Activated CD8-positive, alpha-beta T cell treated with anti-CD3 and anti-CD28 coated beads for 36 hours (primary cell): ENCODE measurements at regions not wholly inside any gene's neighbourhood (a gene's known extent, or its start where the extent isn't known, plus 50 kb on each side); places are given as distances from the start of the nearest gene placed in this dataset.

Experiments used
- ATAC-seq: fragments of 200-7000 bp; cut with Tn5 transposase; one replicate; pipeline ENCODE4 v1.10.0; 2021; ENCODE audit warnings: mild to moderate bottlenecking, moderate library complexity
- CTCF ChIA-PET: fragments of 350-600 bp; sonication (Branson Sonifier 250); formaldehyde crosslinking; loops from one replicate; lab custom pipeline; 2021; ENCODE audit warnings: antibody characterized with exemption; lab: Charles Lee
- POLR2A ChIA-PET: fragments of 350-600 bp; sonication (Branson Sonifier 250); formaldehyde crosslinking; loops from one replicate; lab custom pipeline; 2021; ENCODE audit warnings: antibody characterized with exemption; lab: Charles Lee
- DNase-seq: peaks from one replicate; pipeline ENCODE4 v3.0.0-alpha.2; 2020
- H3K27ac Mint-ChIP-seq: one replicate; pipeline ENCODE4 v1.8.0; 2021; ENCODE audit warnings: mild to moderate bottlenecking, mixed read lengths
- H3K27me3 Mint-ChIP-seq: one replicate; pipeline ENCODE4 v1.8.0; 2021; ENCODE audit warnings: mixed read lengths
- H3K36me3 Mint-ChIP-seq: one replicate; pipeline ENCODE4 v1.8.0; 2021; ENCODE audit warnings: low read depth, mixed read lengths
- H3K4me1 Mint-ChIP-seq: one replicate; pipeline ENCODE4 v1.8.0; 2021; ENCODE audit warnings: low read depth, mixed read lengths
- H3K4me3 Mint-ChIP-seq: one replicate; pipeline ENCODE4 v1.8.0; 2021; ENCODE audit warnings: mild to moderate bottlenecking, moderate library complexity, mixed read lengths
- H3K9me3 Mint-ChIP-seq: one replicate; pipeline ENCODE4 v1.8.0; 2021; ENCODE audit warnings: mixed read lengths
- CTCF ChIP-seq: fragments of 200-600 bp; IDR thresholded peaks from one replicate; pipeline ENCODE4 v1.8.0; 2022; ENCODE audit warnings: antibody characterized with exemption, mild to moderate bottlenecking
- intact Hi-C: fragments of 100-400 bp; cut with micrococcal nuclease; formaldehyde crosslinking; loops from one replicate; pipeline ENCODE4 v1.10.0; 2022

- ATAC-seq, result no peak
- H3K27ac Mint-ChIP-seq, result no peak overlapping the region
- no peaks in the 10 kb centered on the region for H3K27me3 Mint-ChIP-seq
- H3K4me3 Mint-ChIP-seq, result no peak overlapping the region
- POLR2A ChIA-PET, result no interaction called here
- TF ChIP-seq CTCF, result no peak
- H3K36me3 Mint-ChIP-seq, result no peaks in the 10 kb centered on the region
- no peak for DNase-seq
- no peaks in the 10 kb centered on the region for H3K4me1 Mint-ChIP-seq
- CTCF ChIA-PET, result no interaction called here
- intact Hi-C loops, result no loop called here
- H3K9me3 Mint-ChIP-seq, result no peaks in the 10 kb centered on the region
Observed at GRCh38 chr10:44067432-44067831, 317.5 kb downstream of the CXCL12 start.

GRCh38 chr10:44066527-44067255 is 318.2 kb downstream of the CXCL12 start:
- Mint-ChIP-seq H3K4me3 (no peak overlapping the region), H3K9me3 (no peaks in the 10 kb centered on the region), H3K36me3 (no peaks in the 10 kb centered on the region), H3K27me3 (no peaks in the 10 kb centered on the region), H3K4me1 (no peaks in the 10 kb centered on the region), H3K27ac (no peak overlapping the region)
- intact Hi-C loops, result no loop called here
- no peak for ATAC-seq
- no peak for DNase-seq
- POLR2A ChIA-PET, result no interaction called here
- CTCF ChIA-PET, result no interaction called here
- TF ChIP-seq CTCF, result no peak

- no peak for DNase-seq
- ChIA-PET CTCF (no interaction called here), POLR2A (no interaction called here)
- H3K36me3 Mint-ChIP-seq, result no peaks in the 10 kb centered on the region
- no peaks in the 10 kb centered on the region for H3K27me3 Mint-ChIP-seq
- no peak for ATAC-seq
- TF ChIP-seq CTCF, result no peak
- H3K27ac Mint-ChIP-seq, result no peak overlapping the region
- intact Hi-C loops, result no loop called here
- no peaks in the 10 kb centered on the region for H3K9me3 Mint-ChIP-seq
- H3K4me3 Mint-ChIP-seq, result no peak overlapping the region
- H3K4me1 Mint-ChIP-seq, result no peaks in the 10 kb centered on the region
Observed at GRCh38 chr10:44065788-44066526, 318.9 kb downstream of the CXCL12 start.

GRCh38 chr10:44064987-44065787 is 319.7 kb downstream of the CXCL12 start:
- no peak overlapping the region for H3K4me3 Mint-ChIP-seq
- intact Hi-C loops, result no loop called here
- POLR2A ChIA-PET, result no interaction called here
- H3K27ac Mint-ChIP-seq, result no peak overlapping the region
- no peaks in the 10 kb centered on the region for H3K4me1 Mint-ChIP-seq
- H3K27me3 Mint-ChIP-seq, result no peaks in the 10 kb centered on the region
- DNase-seq (no peak), ATAC-seq (no peak)
- no peaks in the 10 kb centered on the region for H3K9me3 Mint-ChIP-seq
- no peaks in the 10 kb centered on the region for H3K36me3 Mint-ChIP-seq
- CTCF ChIA-PET, result no interaction called here
- TF ChIP-seq CTCF, result no peak
